CD14-positive monocyte (primary cell): ENCODE measurements at regions not wholly inside any gene's neighbourhood (a gene's known extent, or its start where the extent isn't known, plus 50 kb on each side); places are given as distances from the start of the nearest gene placed in this dataset.

Source experiments
- DNase-seq, 3 donors: peaks; one replicate each; pipeline ENCODE4 v3.0.0-alpha.2; 2011 to 2022
- H2AFZ ChIP-seq: 2 replicates; pipeline ENCODE4 v1.6.0; 2012; ENCODE audit warnings: mild to moderate bottlenecking, low read depth, low read length, inconsistent platforms; ENCODE audit not compliant: insufficient read depth, poor library complexity, severe bottlenecking
- H3K27ac ChIP-seq, 2 donors: 1 replicate in 1 of 2; 2 replicates in 1 of 2; pipeline ENCODE4 v1.5.1; 2012 to 2013; ENCODE audit warnings: low read length in 2 of 2, control low read depth in 1 of 2, inconsistent platforms in 1 of 2, low read depth in 1 of 2, mild to moderate bottlenecking in 1 of 2
- H3K27me3 ChIP-seq, 2 donors: one replicate each; pipeline versions ENCODE4 v1.6.0 to v1.6.1; 2011 to 2013; ENCODE audit warnings: low read length in 2 of 2; ENCODE audit not compliant: control insufficient read depth in 2 of 2, insufficient read depth in 2 of 2
- H3K36me3 ChIP-seq, 2 donors: replicated peaks in 1 of 2; 1 replicate in 1 of 2; 2 replicates in 1 of 2; pipeline versions ENCODE4 v1.5.1 to v1.6.1; 2012 to 2013; ENCODE audit warnings: low read length in 2 of 2, control low read depth in 1 of 2, inconsistent platforms in 1 of 2, mild to moderate bottlenecking in 1 of 2; ENCODE audit not compliant: insufficient read depth in 2 of 2, control insufficient read depth in 1 of 2
- H3K4me1 ChIP-seq, 2 donors: 1 replicate in 1 of 2; 2 replicates in 1 of 2; pipeline versions ENCODE4 v1.5.1 to v1.6.1; 2012 to 2013; ENCODE audit warnings: low read length in 2 of 2, control low read depth in 1 of 2, inconsistent platforms in 1 of 2, mild to moderate bottlenecking in 1 of 2, moderate library complexity in 1 of 2; ENCODE audit not compliant: insufficient read depth in 2 of 2, control insufficient read depth in 1 of 2
- H3K4me2 ChIP-seq: replicated peaks from 2 replicates; pipeline ENCODE3; 2012; ENCODE audit warnings: low read length, moderate library complexity, mild to moderate bottlenecking; ENCODE audit not compliant: poor library complexity, severe bottlenecking; ENCODE audit errors: extremely low read depth
- H3K4me3 ChIP-seq, 3 experiments: fragments of 200-600 bp in 1 of 3; sonication (generic) in 1 of 3; replicated peaks in 1 of 3; 1 replicate in 2 of 3; 2 replicates in 1 of 3; pipeline ENCODE4 v1.5.1; 2011 to 2013; ENCODE audit warnings: low read length in 3 of 3, mild to moderate bottlenecking in 3 of 3, control low read depth in 2 of 3, low read depth in 2 of 3, inconsistent platforms in 1 of 3, moderate library complexity in 1 of 3
- H3K79me2 ChIP-seq: 2 replicates; pipeline ENCODE4 v1.6.0; 2012; ENCODE audit warnings: mild to moderate bottlenecking, control low read depth, inconsistent platforms, low read length, moderate library complexity; ENCODE audit not compliant: insufficient read depth
- H3K9ac ChIP-seq: 2 replicates; pipeline ENCODE4 v1.6.0; 2017; ENCODE audit warnings: low read length, mild to moderate bottlenecking; ENCODE audit not compliant: insufficient read depth, poor library complexity, severe bottlenecking
- H3K9me3 ChIP-seq, 2 donors: replicated peaks in 1 of 2; 1 replicate in 1 of 2; 2 replicates in 1 of 2; pipeline versions ENCODE4 v1.5.1 to v1.6.1; 2012 to 2013; ENCODE audit warnings: low read length in 2 of 2, control low read depth in 1 of 2; ENCODE audit not compliant: control insufficient read depth in 1 of 2, insufficient read depth in 1 of 2
- H4K20me1 ChIP-seq: 2 replicates; pipeline ENCODE4 v1.6.0; 2012; ENCODE audit warnings: mild to moderate bottlenecking, low read length, control low read depth, moderate library complexity; ENCODE audit not compliant: insufficient read depth
- H3K27ac Mint-ChIP-seq, 7 donors: one replicate each; pipeline ENCODE4 v1.8.0; 2020; ENCODE audit warnings: mild to moderate bottlenecking in 7 of 7, mixed read lengths in 7 of 7, moderate library complexity in 6 of 7, inconsistent platforms in 2 of 7
- H3K27me3 Mint-ChIP-seq, 3 donors: one replicate each; pipeline ENCODE4 v1.8.0; 2021 to 2022; ENCODE audit warnings: low read depth in 3 of 3, mild to moderate bottlenecking in 3 of 3, mixed read lengths in 3 of 3, moderate library complexity in 3 of 3, inconsistent platforms in 1 of 3
- H3K36me3 Mint-ChIP-seq, 2 donors: one replicate each; pipeline ENCODE4 v1.8.0; 2020; ENCODE audit warnings: mixed read lengths in 2 of 2, inconsistent platforms in 1 of 2, mild to moderate bottlenecking in 1 of 2
- H3K4me1 Mint-ChIP-seq: one replicate; pipeline ENCODE4 v1.8.0; 2020; ENCODE audit warnings: mild to moderate bottlenecking, mixed read lengths
- H3K4me3 Mint-ChIP-seq, 2 donors: one replicate each; pipeline ENCODE4 v1.8.0; 2020; ENCODE audit warnings: mild to moderate bottlenecking in 2 of 2, mixed read lengths in 2 of 2, moderate library complexity in 1 of 2
- H3K9me3 Mint-ChIP-seq, 7 donors: one replicate each; pipeline ENCODE4 v1.8.0; 2020 to 2022; ENCODE audit warnings: mixed read lengths in 7 of 7, mild to moderate bottlenecking in 6 of 7, moderate library complexity in 6 of 7, inconsistent platforms in 2 of 7
- CTCF ChIP-seq: fragments of 200-600 bp; IDR thresholded peaks from one replicate; pipeline ENCODE4 v1.8.0; 2022; ENCODE audit warnings: antibody characterized with exemption, mild to moderate bottlenecking
- WGBS: methylation state at CpG from one replicate; pipeline ENCODE4 v1.1.5; 2013; ENCODE audit warnings: missing lambda C conversion rate; ENCODE audit not compliant: insufficient coverage; 5-methylcytosine and 5-hydroxymethylcytosine counted together
- intact Hi-C, 2 donors: fragments of 100-400 bp; cut with micrococcal nuclease; formaldehyde crosslinking; loops; one replicate each; pipeline versions ENCODE4 v1.15.0 to v1.15.1; 2023

GRCh38 chr1:82899017-82899416, 1098.3 kb downstream of the ADGRL2 start:
- Histone ChIP-seq H3K4me1 (no peaks in the 10 kb centered on the region), H3K4me2 (no peak overlapping the region), H3K36me3 (no peaks in the 10 kb centered on the region), H4K20me1 (no peaks in the 10 kb centered on the region), H3K27me3 (no peaks in the 10 kb centered on the region), H3K9me3 (peaks cover 0 to 3% of the 10 kb centered on the region in 2 donors), H3K79me2 (no peaks in the 10 kb centered on the region), H3K9ac (no peak overlapping the region), H3K27ac (no peak overlapping the region), H2AFZ (no peak overlapping the region), H3K4me3 (no peak overlapping the region)
- H3K4me3 Mint-ChIP-seq = no peak overlapping the region
- WGBS = 83% methylated on average over 1 of the region's 3 CpGs
- H3K27ac Mint-ChIP-seq = no peak overlapping the region
- intact Hi-C loops = no loop called here
- H3K4me1 Mint-ChIP-seq = no peaks in the 10 kb centered on the region
- TF ChIP-seq CTCF = no peak
- peaks cover 0 to 2% (median 2%) of the 10 kb centered on the region in 7 donors for H3K9me3 Mint-ChIP-seq
- no peak for DNase-seq
- H3K36me3 Mint-ChIP-seq = no peaks in the 10 kb centered on the region
- no peaks in the 10 kb centered on the region for H3K27me3 Mint-ChIP-seq

- H4K20me1 ChIP-seq = no peaks in the 10 kb centered on the region
- H3K27me3 Mint-ChIP-seq = no peaks in the 10 kb centered on the region
- H3K27me3 ChIP-seq = no peaks in the 10 kb centered on the region
- no peak overlapping the region for H3K4me3 ChIP-seq
- no peaks in the 10 kb centered on the region for H3K36me3 ChIP-seq
- DNase-seq = no peak
- H3K9me3 Mint-ChIP-seq = peaks cover 0 to 4% (median 2%) of the 10 kb centered on the region in 7 donors
- WGBS = no CpG with 5 or more reads among the region's 1 CpG
- intact Hi-C loops = no loop called here
- H3K36me3 Mint-ChIP-seq = no peaks in the 10 kb centered on the region
- no peak overlapping the region for H3K27ac Mint-ChIP-seq
- H3K27ac ChIP-seq = no peak overlapping the region
- H3K9me3 ChIP-seq = peaks cover 0 to 3% of the 10 kb centered on the region in 2 donors
- H3K4me1 Mint-ChIP-seq = no peaks in the 10 kb centered on the region
- H3K4me1 ChIP-seq = no peaks in the 10 kb centered on the region
- no peak overlapping the region for H3K4me2 ChIP-seq
- no peak for TF ChIP-seq CTCF
- H3K4me3 Mint-ChIP-seq = no peak overlapping the region
- H3K79me2 ChIP-seq = no peaks in the 10 kb centered on the region
- no peak overlapping the region for H3K9ac ChIP-seq
- H2AFZ ChIP-seq = no peak overlapping the region
Observed at GRCh38 chr1:82897549-82897948, 1096.8 kb downstream of the ADGRL2 start.
